Activated naive CD4-positive, alpha-beta T cell treated with anti-CD3 and anti-CD28 coated beads, Interleukin-2, amount 10 ng/mL, durations not matched to agents 7 days and 5 days (primary cell): ENCODE measurements at regions not wholly inside any gene's neighbourhood (a gene's known extent, or its start where the extent isn't known, plus 50 kb on each side); places are given as distances from the start of the nearest gene placed in this dataset.
"Not testable (repeated sequence)": the region's sequence is repeated elsewhere in the genome, so short reads cannot be mapped to it uniquely, and the experiment has no call there.

ENCODE experiments used
- CTCF ChIA-PET: fragments of 350-600 bp; sonication (Branson Sonifier 250); formaldehyde crosslinking; loops from one replicate; lab custom pipeline; 2021; ENCODE audit warnings: antibody characterized with exemption; lab: Charles Lee
- DNase-seq: peaks from one replicate; pipeline ENCODE4 v3.0.0-alpha.2; 2020
- H3K27ac Mint-ChIP-seq: one replicate; pipeline ENCODE4 v1.8.0; 2021; ENCODE audit warnings: mild to moderate bottlenecking, moderate library complexity, mixed read lengths
- H3K27me3 Mint-ChIP-seq: one replicate; pipeline ENCODE4 v1.8.0; 2021; ENCODE audit warnings: mild to moderate bottlenecking, mixed read lengths
- H3K36me3 Mint-ChIP-seq: one replicate; pipeline ENCODE4 v1.8.0; 2021; ENCODE audit warnings: mixed read lengths
- H3K4me1 Mint-ChIP-seq: one replicate; pipeline ENCODE4 v1.8.0; 2021; ENCODE audit warnings: mixed read lengths
- H3K4me3 Mint-ChIP-seq: one replicate; pipeline ENCODE4 v1.8.0; 2021; ENCODE audit warnings: mild to moderate bottlenecking, moderate library complexity, mixed read lengths
- H3K9me3 Mint-ChIP-seq: one replicate; pipeline ENCODE4 v1.8.0; 2021; ENCODE audit warnings: mixed read lengths

DNA sequence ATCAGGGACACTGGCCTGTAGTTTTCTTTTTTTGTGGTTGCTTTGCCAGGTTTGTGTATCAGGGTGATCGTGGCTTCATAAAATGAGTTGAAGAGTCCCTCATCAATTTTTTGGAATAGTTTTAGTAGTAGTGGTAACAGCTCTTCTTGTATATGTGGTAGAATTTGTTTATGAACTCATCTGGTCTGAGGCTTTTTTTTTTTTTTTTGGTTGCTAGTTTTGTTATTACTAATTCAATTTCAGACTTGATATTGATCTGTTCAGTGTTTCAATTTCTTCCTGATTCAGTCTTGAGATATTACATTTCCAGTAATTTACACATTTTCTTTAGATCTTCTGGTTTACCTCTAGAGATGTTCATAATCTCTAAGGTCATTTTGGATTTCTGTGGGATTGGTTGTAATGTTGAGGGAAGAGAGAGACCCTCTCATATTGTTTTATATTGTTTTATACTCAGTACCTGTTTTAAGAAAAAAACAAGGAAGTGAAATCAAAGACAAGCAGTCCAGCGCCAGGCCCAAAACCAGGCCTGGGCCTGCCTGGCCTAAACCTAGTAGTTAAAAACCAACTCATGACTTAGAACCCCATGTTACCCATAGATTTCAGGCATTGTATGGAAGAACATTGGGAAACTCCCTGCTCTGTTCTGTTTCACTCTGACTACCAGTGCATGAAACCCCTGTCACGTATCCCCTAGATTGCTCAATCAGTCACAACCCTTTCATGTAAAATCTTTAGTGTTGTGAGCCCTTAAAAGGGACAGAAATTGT is 836.7 kb upstream of the NDST4 start:
- H3K27me3 Mint-ChIP-seq, H3K4me1 Mint-ChIP-seq, CTCF ChIA-PET, H3K4me3 Mint-ChIP-seq, H3K27ac Mint-ChIP-seq, H3K36me3 Mint-ChIP-seq, H3K9me3 Mint-ChIP-seq, DNase-seq: not testable (repeated sequence)

DNA sequence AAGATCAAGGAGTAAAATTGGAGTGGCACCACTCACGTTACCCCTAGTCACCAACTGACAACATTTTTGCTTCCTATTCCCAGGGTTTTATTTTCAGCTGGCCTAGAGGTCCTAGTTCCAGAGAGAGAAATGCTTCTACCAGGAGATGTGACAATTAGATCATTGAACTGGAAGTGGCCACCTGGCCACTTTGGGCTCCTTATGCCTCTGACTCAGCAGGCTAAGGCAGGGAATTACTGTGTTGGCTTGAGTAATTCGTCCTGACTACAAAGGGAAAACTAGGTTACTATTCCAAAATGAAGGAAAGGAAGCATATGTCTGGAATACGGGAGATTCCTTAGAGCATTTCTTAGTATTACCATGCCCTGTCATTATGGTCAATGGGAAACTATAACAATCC is 831.6 kb upstream of the NDST4 start:
- CTCF ChIA-PET, result no interaction called here
- Mint-ChIP-seq H3K27ac (no peak overlapping the region), H3K4me1 (no peaks in the 10 kb centered on the region), H3K27me3 (no peaks in the 10 kb centered on the region), H3K4me3 (no peak overlapping the region), H3K9me3 (no peaks in the 10 kb centered on the region), H3K36me3 (no peaks in the 10 kb centered on the region)
- DNase-seq, result no peak

DNA sequence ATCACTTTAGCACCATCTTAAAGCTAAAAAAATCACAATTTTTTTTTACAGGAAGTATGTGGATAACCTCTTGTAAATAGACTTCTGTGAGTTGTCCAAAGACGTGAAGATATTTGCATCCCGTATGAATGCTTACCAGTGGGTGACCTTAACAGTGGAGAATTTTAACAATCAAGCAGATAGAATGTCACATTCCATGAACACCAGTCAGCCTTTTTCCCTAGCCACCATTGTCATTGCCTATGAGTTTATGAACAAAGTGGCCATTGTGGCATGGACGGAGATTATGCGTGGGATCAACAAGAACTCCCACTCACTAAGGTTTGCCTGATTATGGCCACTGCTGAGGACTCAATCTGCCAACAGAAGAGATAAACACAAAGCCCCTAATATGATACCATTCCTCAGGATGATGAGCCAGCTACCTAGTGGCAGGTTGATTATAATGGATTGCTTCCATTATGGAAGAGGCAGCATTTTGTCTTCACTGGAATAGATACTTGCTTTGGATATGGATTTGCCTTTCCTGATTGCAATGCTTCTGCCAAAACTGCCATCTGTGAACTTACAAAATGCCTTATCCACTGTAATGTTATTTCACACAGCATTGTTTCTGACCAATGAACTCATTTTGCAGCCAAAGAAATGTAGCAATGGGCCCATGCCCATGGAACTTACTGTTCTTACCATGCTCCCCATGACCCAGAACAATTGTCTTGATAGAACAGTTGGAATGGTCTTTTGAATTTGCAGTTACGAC is 830.9 kb upstream of the NDST4 start:
- Mint-ChIP-seq H3K9me3 (no peaks in the 10 kb centered on the region), H3K4me1 (no peaks in the 10 kb centered on the region), H3K27me3 (no peaks in the 10 kb centered on the region), H3K27ac (no peak overlapping the region), H3K4me3 (no peak overlapping the region), H3K36me3 (no peaks in the 10 kb centered on the region)
- CTCF ChIA-PET, result no interaction called here
- DNase-seq, result no peak

DNA sequence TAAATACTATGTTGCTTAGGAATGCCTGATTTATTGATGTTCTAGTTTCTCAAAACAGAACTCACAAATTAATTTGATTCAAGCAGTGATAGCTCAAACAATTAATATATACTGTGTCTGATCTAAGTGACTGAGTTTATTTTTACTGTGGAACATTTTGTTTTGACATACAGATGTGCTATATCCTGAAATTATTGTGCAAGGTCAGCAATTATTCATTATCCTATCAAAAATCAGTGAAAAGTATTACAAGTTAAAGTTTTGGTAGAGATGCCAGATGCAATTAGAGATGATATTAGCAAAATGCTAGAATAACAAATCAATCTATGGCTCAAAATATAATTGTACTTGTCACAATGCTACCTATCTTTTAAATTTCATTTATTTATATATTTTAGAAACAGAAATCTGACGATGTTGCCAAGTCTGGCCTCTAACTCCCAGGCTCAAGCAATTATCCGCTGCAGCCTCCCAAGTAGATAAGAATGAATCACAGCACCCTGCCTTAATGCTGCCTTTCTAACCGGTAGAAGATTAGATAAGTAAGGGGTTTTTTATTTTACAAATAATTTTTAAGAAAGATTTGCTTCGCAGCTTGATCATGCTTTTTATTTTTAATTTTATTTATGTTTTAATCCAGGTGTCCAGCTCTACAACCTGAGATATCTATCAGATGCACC is 825.5 kb upstream of the NDST4 start:
- Mint-ChIP-seq H3K27ac (no peak overlapping the region), H3K36me3 (no peaks in the 10 kb centered on the region), H3K4me3 (no peak overlapping the region), H3K27me3 (no peaks in the 10 kb centered on the region), H3K4me1 (no peaks in the 10 kb centered on the region), H3K9me3 (no peaks in the 10 kb centered on the region)
- CTCF ChIA-PET, result no interaction called here
- DNase-seq, result no peak

DNA sequence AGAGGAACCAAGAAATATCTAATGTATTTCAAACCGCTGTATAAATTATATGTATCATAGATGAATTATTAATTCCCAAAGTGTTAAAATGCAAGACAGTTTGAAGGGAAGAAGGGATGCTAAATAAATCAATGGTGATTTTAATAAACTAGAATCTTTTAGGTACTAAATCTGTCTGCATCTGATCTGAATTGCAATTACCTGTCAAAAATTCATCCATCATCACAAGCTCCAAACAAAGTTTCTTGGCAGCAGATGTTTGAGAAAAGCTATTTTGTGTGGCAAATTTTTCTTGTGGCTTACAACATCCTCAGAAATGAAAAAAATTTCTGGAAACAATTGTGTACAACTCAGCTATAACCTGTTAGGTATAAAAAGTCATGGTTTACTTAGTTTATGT is 816.0 kb upstream of the NDST4 start:
- no peaks in the 10 kb centered on the region for H3K27me3 Mint-ChIP-seq
- no peak overlapping the region for H3K27ac Mint-ChIP-seq
- H3K36me3 Mint-ChIP-seq, result no peaks in the 10 kb centered on the region
- H3K9me3 Mint-ChIP-seq, result no peaks in the 10 kb centered on the region
- no peak overlapping the region for H3K4me3 Mint-ChIP-seq
- no peaks in the 10 kb centered on the region for H3K4me1 Mint-ChIP-seq
- no peak for DNase-seq
- CTCF ChIA-PET, result no interaction called here

DNA sequence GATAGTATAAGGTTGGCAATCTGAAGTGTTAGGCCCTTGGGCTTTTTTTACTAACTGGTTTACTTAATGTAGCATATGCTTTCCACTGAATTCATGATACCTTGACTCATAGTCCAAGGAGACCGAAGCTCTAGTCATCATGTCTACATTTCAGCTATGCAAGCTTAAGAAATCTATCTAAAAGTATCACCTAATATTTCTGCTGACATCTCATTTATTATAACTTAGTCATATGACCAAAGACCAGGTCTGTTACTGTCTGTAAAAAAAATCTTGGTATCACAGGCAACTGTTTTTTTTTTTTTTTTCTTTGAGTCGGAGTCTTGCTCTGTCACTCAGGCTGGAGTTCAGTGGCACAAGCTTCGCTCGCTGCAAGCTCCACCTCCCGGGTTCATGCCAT is 814.0 kb upstream of the NDST4 start:
- no peak overlapping the region for H3K27ac Mint-ChIP-seq
- H3K9me3 Mint-ChIP-seq, result no peaks in the 10 kb centered on the region
- no peak overlapping the region for H3K4me3 Mint-ChIP-seq
- CTCF ChIA-PET, result no interaction called here
- H3K36me3 Mint-ChIP-seq, result no peaks in the 10 kb centered on the region
- H3K27me3 Mint-ChIP-seq, result no peaks in the 10 kb centered on the region
- H3K4me1 Mint-ChIP-seq, result no peaks in the 10 kb centered on the region
- no peak for DNase-seq

DNA sequence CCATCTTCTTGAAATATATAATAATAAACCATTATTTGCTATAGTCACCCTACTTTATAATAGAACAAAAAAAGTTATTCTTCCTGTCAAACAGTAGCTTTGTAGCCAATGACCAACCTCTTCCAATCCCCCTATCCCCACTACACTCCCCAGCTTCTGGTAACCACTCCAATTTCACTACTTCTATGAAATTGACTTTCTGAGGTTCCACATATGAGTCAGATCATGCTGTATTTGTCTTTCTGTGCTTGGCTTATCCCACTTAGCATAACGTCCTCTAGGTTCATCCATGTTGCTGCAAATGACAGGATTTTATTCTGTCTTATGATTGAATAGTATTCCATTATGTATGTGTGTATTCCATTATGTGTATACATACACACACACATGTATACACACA is 809.7 kb upstream of the NDST4 start:
- H3K36me3 Mint-ChIP-seq, result no peaks in the 10 kb centered on the region
- no peak for DNase-seq
- no peak overlapping the region for H3K27ac Mint-ChIP-seq
- CTCF ChIA-PET, result no interaction called here
- H3K4me1 Mint-ChIP-seq, result no peaks in the 10 kb centered on the region
- H3K4me3 Mint-ChIP-seq, result no peak overlapping the region
- no peaks in the 10 kb centered on the region for H3K27me3 Mint-ChIP-seq
- peaks cover 4% of the 10 kb centered on the region for H3K9me3 Mint-ChIP-seq

DNA sequence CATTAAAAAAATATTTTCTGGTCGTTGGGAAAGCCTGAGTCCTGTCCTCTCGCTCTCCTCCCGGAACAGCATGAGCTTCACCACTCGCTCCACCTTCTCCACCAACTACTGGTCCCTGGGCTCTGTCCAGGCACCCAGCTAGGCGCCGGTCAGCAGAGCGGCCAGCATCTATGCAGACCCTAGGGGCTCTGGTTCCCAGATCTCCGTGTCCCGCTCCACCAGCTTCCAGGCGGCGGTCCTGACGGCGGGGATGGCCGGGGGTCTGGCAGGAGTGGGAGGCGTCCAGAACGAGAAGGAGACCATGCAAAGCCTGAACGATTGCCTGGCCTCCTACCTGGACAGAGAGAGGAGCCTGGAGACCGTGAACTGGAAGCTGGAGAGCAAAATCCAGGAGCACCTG is 807.2 kb upstream of the NDST4 start:
- H3K27me3 Mint-ChIP-seq, result no peaks in the 10 kb centered on the region
- H3K27ac Mint-ChIP-seq, result no peak overlapping the region
- CTCF ChIA-PET, result no interaction called here
- DNase-seq, result no peak
- H3K4me3 Mint-ChIP-seq, result no peak overlapping the region
- H3K36me3 Mint-ChIP-seq, result no peaks in the 10 kb centered on the region
- no peaks in the 10 kb centered on the region for H3K4me1 Mint-ChIP-seq
- H3K9me3 Mint-ChIP-seq, result peaks cover 4% of the 10 kb centered on the region

DNA sequence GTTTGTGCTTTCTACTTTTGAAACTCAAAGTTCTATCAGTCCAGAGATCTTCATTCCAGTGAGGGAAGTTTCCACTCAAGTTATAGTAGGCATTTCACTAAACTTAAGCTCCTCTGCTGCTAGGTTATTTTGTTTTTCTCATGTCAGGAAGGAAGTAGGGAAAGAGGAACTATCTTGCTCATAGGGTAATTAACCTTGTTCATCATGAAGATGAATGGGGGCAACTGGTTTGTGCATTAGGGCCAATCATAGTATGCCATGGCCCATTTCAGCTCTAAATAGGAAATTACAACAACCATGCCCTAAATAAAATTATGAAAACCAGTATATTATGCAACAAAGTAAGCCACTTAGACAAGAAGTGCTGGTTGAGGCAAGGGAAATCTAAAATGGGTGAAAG is 804.7 kb upstream of the NDST4 start:
- CTCF ChIA-PET, result no interaction called here
- peaks cover 4% of the 10 kb centered on the region for H3K9me3 Mint-ChIP-seq
- no peak for DNase-seq
- H3K4me1 Mint-ChIP-seq, result no peaks in the 10 kb centered on the region
- no peaks in the 10 kb centered on the region for H3K27me3 Mint-ChIP-seq
- no peaks in the 10 kb centered on the region for H3K36me3 Mint-ChIP-seq
- H3K4me3 Mint-ChIP-seq, result no peak overlapping the region
- H3K27ac Mint-ChIP-seq, result no peak overlapping the region

DNA sequence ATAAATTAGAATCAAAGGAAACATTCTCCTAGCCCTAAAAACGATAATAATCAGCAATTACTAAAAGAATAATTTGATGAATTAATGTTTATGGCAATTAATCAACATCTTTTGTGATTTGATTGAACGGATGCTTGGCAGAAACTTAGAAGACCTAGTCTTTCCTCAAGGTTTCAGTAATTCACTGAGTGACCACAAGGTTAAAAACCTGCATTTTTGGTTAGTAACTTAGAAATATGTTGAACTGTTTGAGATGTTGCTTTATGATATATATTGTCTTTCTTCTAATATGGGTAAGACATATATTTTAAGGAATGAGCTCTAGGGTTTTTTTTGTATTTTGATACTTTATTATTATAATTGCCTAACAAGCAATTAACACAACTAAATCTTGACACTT is 793.0 kb upstream of the NDST4 start:
- Mint-ChIP-seq H3K27me3 (no peaks in the 10 kb centered on the region), H3K4me1 (no peaks in the 10 kb centered on the region), H3K9me3 (peaks cover 4% of the 10 kb centered on the region), H3K36me3 (no peaks in the 10 kb centered on the region), H3K4me3 (no peak overlapping the region), H3K27ac (no peak overlapping the region)
- CTCF ChIA-PET, result no interaction called here
- DNase-seq, result no peak

DNA sequence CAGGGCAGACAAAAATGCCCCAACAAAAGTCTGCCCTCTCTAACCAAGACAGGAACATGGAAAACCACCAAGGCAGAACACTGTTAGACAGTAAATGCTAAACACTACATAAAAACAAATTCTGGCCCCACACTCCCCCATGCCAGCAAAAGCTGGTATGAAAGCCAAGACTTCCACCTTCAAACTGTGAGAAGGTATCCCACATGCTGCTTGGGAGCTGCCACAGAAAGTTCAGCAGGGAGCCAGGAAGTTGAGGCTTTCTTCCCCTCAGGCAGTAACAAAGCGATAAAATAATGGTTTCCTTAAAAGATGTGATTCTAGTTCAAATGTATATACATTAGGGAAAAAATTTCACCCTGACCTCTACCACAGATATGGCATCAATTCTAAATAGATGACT is 770.4 kb upstream of the NDST4 start:
- no peak for DNase-seq
- Mint-ChIP-seq H3K27me3 (no peaks in the 10 kb centered on the region), H3K27ac (no peak overlapping the region), H3K4me3 (no peak overlapping the region), H3K4me1 (no peaks in the 10 kb centered on the region), H3K36me3 (no peaks in the 10 kb centered on the region), H3K9me3 (no peaks in the 10 kb centered on the region)
- CTCF ChIA-PET, result no interaction called here

DNA sequence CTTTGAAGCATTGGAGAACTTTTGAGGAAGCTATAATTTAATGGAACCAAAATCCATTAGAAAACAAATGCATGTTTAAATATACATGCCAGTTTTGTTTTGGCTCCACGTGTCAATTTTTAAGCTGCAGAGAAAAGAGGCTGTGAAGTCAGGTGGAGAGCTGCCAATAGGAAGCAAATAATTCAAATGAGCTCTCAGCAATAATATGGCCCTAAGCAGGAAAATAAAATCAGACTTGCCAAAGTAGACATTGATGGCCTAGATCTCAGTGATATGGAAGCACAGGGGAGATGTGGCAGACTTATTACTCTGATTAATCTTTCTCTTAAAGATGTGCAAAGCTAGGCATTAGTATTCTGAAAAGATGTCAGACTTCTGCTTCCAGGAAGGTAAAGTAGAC is 769.8 kb upstream of the NDST4 start:
- H3K4me1 Mint-ChIP-seq, result no peaks in the 10 kb centered on the region
- no peak for DNase-seq
- H3K9me3 Mint-ChIP-seq, result no peaks in the 10 kb centered on the region
- no peak overlapping the region for H3K4me3 Mint-ChIP-seq
- no peak overlapping the region for H3K27ac Mint-ChIP-seq
- CTCF ChIA-PET, result no interaction called here
- H3K27me3 Mint-ChIP-seq, result no peaks in the 10 kb centered on the region
- H3K36me3 Mint-ChIP-seq, result no peaks in the 10 kb centered on the region

DNA sequence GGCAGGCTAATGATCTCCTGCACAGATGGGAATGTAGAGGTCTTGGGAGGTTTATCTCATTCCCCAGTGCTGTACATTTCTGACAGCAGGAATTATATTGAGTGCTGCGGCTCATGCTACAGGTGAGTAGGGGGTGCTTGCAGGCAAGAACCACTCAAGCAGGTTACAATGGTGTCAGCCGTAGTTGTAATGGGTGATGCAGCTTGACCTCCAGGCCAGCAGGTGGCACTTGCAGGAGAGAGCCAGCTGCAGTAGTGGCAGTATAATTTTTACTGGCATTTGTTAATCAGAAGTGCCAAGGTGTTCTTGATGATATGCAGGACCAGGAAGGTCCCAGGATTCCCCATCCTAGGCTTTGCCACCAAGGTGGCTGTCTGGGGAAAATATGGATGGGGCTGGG is 759.6 kb upstream of the NDST4 start:
- no peaks in the 10 kb centered on the region for H3K36me3 Mint-ChIP-seq
- H3K27me3 Mint-ChIP-seq, result no peaks in the 10 kb centered on the region
- CTCF ChIA-PET, result no interaction called here
- no peak overlapping the region for H3K27ac Mint-ChIP-seq
- H3K9me3 Mint-ChIP-seq, result no peaks in the 10 kb centered on the region
- no peaks in the 10 kb centered on the region for H3K4me1 Mint-ChIP-seq
- DNase-seq, result no peak
- no peak overlapping the region for H3K4me3 Mint-ChIP-seq

DNA sequence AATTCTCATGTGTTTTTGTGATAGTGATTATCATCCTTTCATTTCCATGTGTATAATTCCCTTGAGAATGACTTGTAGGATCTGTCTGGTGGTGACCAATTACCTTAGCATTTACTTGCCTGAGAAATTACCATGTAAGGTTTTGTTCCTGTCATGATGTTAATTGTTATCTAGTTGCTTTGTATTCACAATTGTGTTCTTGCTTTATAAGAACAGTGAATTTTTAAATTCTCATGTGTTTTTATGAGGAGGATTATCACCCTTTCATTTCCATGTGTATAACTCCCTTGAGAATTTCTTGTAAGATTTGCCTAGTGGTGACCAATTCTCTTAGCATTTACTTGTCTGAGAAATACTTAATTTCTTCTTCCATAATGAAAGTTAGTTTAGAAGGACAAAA is 758.2 kb upstream of the NDST4 start:
- no peaks in the 10 kb centered on the region for H3K27me3 Mint-ChIP-seq
- no peaks in the 10 kb centered on the region for H3K9me3 Mint-ChIP-seq
- CTCF ChIA-PET, result no interaction called here
- no peak overlapping the region for H3K27ac Mint-ChIP-seq
- H3K36me3 Mint-ChIP-seq, result no peaks in the 10 kb centered on the region
- H3K4me1 Mint-ChIP-seq, result no peaks in the 10 kb centered on the region
- no peak overlapping the region for H3K4me3 Mint-ChIP-seq
- DNase-seq, result no peak

DNA sequence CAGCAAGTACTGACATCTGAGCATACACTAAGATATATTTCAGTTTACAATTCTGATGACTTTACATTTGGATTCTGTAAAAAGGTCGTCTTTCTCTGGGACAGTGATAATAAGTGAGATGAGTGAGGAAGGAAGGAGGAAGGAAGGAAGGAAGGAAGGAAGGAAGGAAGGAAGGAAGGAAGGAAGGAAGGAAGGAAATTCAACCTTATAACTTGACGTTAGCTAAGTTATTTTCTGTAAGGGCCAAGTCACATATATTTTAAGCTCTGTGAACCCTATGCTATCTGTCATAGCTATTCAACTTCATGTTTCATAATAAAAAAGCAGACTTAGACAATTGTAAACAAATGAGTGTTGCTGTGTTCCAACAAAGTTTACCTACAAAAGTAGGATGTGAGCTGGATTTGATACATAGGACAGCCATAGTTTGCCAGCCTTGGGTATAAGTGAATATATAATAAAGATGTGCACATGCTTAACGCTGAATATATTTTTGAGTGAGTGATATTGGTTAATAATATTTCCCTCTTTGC is 753.0 kb upstream of the NDST4 start:
- no peaks in the 10 kb centered on the region for H3K36me3 Mint-ChIP-seq
- no peaks in the 10 kb centered on the region for H3K27me3 Mint-ChIP-seq
- H3K4me1 Mint-ChIP-seq, result no peaks in the 10 kb centered on the region
- H3K4me3 Mint-ChIP-seq, result no peak overlapping the region
- no peaks in the 10 kb centered on the region for H3K9me3 Mint-ChIP-seq
- CTCF ChIA-PET, result no interaction called here
- DNase-seq, result no peak
- H3K27ac Mint-ChIP-seq, result no peak overlapping the region
